Fibroblast of lung (primary cell): ENCODE measurements at regions not wholly inside any gene's neighbourhood (a gene's known extent, or its start where the extent isn't known, plus 50 kb on each side); places are given as distances from the start of the nearest gene placed in this dataset.

ENCODE experiments used
- DNase-seq, 2 donors: peaks; one replicate each; pipeline versions ENCODE4 v3.0.0 to v3.0.0-alpha.2; 2010; ENCODE audit warnings: low read depth in 2 of 2
- H2AFZ ChIP-seq: 2 replicates; pipeline ENCODE4 v1.5.1; 2012; ENCODE audit warnings: low read length, control low read depth, inconsistent platforms
- H3K27ac ChIP-seq: 2 replicates; pipeline ENCODE4 v1.5.1; 2011; ENCODE audit warnings: low read length, control low read depth; ENCODE audit not compliant: insufficient read depth
- H3K27me3 ChIP-seq: 2 replicates; pipeline ENCODE4 v1.5.1; 2011; ENCODE audit warnings: mild to moderate bottlenecking, low read length; ENCODE audit not compliant: control insufficient read depth, insufficient read depth
- H3K36me3 ChIP-seq: 2 replicates; pipeline ENCODE4 v1.5.1; 2011; ENCODE audit warnings: low read length; ENCODE audit not compliant: control insufficient read depth, insufficient read depth
- H3K4me1 ChIP-seq: 2 replicates; pipeline ENCODE4 v1.5.1; 2011; ENCODE audit warnings: low read length; ENCODE audit not compliant: control insufficient read depth, insufficient read depth; ENCODE audit errors: extremely low read depth
- H3K4me2 ChIP-seq: 2 replicates; pipeline ENCODE4 v1.5.1; 2011; ENCODE audit warnings: low read length, control low read depth; ENCODE audit not compliant: insufficient read depth; ENCODE audit errors: extremely low read depth
- H3K4me3 ChIP-seq, 4 experiments: fragments of 200-600 bp in 1 of 4; sonication (generic) in 1 of 4; replicated peaks in 1 of 4; 2 replicates each; pipeline ENCODE4 v1.5.1; 2011 to 2016; ENCODE audit warnings: low read length in 4 of 4, low read depth in 3 of 4, mild to moderate bottlenecking in 3 of 4, control low read depth in 2 of 4, inconsistent platforms in 1 of 4, mixed read lengths in 1 of 4; ENCODE audit not compliant: insufficient read depth in 1 of 4; ENCODE audit errors: control extremely low read depth in 1 of 4
- H3K79me2 ChIP-seq: 2 replicates; pipeline ENCODE4 v1.5.1; 2012; ENCODE audit warnings: mild to moderate bottlenecking, low read length, inconsistent platforms; ENCODE audit not compliant: control insufficient read depth, insufficient read depth
- H3K9ac ChIP-seq: 2 replicates; pipeline ENCODE4 v1.5.1; 2011; ENCODE audit warnings: mild to moderate bottlenecking, low read length, control low read depth; ENCODE audit not compliant: insufficient read depth
- H3K9me3 ChIP-seq: 2 replicates; pipeline ENCODE4 v1.5.1; 2012; ENCODE audit warnings: low read depth, low read length; ENCODE audit not compliant: control insufficient read depth, insufficient read depth
- H4K20me1 ChIP-seq: 2 replicates; pipeline ENCODE4 v1.5.1; 2011; ENCODE audit warnings: low read length; ENCODE audit not compliant: control insufficient read depth, insufficient read depth; ENCODE audit errors: extremely low read depth
- EZH2 ChIP-seq: IDR thresholded peaks from 2 replicates; pipeline ENCODE4 v1.5.1; 2012; ENCODE audit warnings: low read length, control low read depth, mild to moderate bottlenecking; ENCODE audit errors: missing control alignments
- TF ChIP-seq, protein P1 (sequence below), 2 donors: IDR thresholded peaks in 1 of 2; conservative IDR thresholded peaks in 1 of 2; 1 replicate in 1 of 2; 2 replicates in 1 of 2; pipeline ENCODE4 v1.5.1; 2011 to 2012; ENCODE audit warnings: low read length in 2 of 2, control low read depth in 1 of 2, inconsistent platforms in 1 of 2, low read depth in 1 of 2, mild to moderate bottlenecking in 1 of 2

DNA sequence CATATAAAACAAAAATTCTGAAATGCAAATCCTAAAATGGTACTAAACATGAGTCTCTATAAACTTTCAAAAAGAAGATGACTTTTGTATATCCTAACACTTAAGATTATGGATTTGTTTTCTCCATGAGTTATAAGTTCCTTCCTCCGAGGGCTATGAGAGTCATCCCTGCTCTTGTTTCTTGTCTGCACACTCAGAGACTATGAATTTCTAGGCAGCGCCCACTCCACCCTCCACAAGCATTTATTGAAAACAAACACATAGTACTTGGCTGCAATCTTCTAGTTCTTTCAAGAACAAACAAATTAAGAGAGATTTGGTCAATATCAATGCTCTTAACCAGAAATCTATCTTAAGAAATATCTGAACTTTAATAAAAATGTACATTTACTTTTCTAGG is 211.7 kb downstream of the DKK1 start:
- TF ChIP-seq, protein P1, sequence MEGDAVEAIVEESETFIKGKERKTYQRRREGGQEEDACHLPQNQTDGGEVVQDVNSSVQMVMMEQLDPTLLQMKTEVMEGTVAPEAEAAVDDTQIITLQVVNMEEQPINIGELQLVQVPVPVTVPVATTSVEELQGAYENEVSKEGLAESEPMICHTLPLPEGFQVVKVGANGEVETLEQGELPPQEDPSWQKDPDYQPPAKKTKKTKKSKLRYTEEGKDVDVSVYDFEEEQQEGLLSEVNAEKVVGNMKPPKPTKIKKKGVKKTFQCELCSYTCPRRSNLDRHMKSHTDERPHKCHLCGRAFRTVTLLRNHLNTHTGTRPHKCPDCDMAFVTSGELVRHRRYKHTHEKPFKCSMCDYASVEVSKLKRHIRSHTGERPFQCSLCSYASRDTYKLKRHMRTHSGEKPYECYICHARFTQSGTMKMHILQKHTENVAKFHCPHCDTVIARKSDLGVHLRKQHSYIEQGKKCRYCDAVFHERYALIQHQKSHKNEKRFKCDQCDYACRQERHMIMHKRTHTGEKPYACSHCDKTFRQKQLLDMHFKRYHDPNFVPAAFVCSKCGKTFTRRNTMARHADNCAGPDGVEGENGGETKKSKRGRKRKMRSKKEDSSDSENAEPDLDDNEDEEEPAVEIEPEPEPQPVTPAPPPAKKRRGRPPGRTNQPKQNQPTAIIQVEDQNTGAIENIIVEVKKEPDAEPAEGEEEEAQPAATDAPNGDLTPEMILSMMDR (conservative IDR thresholded peaks at IDR 0.05 in 1 of 2, IDR thresholded peaks at IDR 0.05 in 1 of 2; ENCODE audit: low read depth in 1 of 2, low read length in 2 of 2): no peak
- no peak for TF ChIP-seq EZH2
- Histone ChIP-seq H4K20me1 (no peaks in the 10 kb centered on the region), H3K4me2 (peak overlapping the region; percentile 48), H3K9me3 (no peaks in the 10 kb centered on the region), H3K79me2 (no peaks in the 10 kb centered on the region), H3K4me1 (peaks cover 8% of the 10 kb centered on the region), H2AFZ (no peak overlapping the region), H3K27me3 (no peaks in the 10 kb centered on the region), H3K9ac (no peak overlapping the region), H3K27ac (no peak overlapping the region), H3K4me3 (no peak overlapping the region), H3K36me3 (no peaks in the 10 kb centered on the region)
- peak; percentile 64 to 81 for DNase-seq

DNA sequence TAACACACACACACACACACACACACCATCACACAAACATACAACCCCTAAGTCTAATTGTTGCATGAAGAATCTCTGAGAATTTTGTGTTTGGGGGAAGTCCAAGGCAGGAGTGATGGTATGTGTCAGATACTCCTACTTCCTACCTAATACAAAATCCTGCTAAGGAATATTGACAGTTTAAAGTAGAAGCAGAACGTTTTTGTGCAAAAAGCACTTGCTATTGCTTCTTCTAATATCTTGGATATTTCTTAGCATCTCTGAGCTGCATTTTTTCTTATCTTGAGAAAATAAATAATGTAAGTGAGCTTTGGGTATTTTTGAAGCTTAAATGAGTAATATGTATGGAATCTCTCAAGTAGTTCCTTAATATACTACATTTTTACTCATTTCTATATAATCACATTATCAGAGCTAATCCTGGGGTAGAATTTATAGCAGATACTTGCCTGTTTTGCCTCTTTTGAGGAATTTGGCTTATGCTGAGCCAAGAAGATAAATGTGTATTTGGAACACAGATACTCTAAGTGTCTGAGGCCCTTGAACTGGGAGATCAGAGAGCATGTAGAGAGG is 212.3 kb downstream of the DKK1 start:
- no peaks in the 10 kb centered on the region for H3K27me3 ChIP-seq
- H3K9me3 ChIP-seq: no peaks in the 10 kb centered on the region
- no peaks in the 10 kb centered on the region for H4K20me1 ChIP-seq
- H2AFZ ChIP-seq: no peak overlapping the region
- H3K79me2 ChIP-seq: no peaks in the 10 kb centered on the region
- peak; percentile 55 to 62 for DNase-seq
- peak overlapping the region; percentile 48 for H3K4me2 ChIP-seq
- no peak overlapping the region for H3K9ac ChIP-seq
- H3K27ac ChIP-seq: no peak overlapping the region
- H3K36me3 ChIP-seq: no peaks in the 10 kb centered on the region
- no peak overlapping the region for H3K4me3 ChIP-seq
- TF ChIP-seq, protein P1 (conservative IDR thresholded peaks at IDR 0.05 in 1 of 2, IDR thresholded peaks at IDR 0.05 in 1 of 2; ENCODE audit: low read depth in 1 of 2, low read length in 2 of 2): no peak
- TF ChIP-seq EZH2: no peak
- H3K4me1 ChIP-seq: peaks cover 8% of the 10 kb centered on the region

DNA sequence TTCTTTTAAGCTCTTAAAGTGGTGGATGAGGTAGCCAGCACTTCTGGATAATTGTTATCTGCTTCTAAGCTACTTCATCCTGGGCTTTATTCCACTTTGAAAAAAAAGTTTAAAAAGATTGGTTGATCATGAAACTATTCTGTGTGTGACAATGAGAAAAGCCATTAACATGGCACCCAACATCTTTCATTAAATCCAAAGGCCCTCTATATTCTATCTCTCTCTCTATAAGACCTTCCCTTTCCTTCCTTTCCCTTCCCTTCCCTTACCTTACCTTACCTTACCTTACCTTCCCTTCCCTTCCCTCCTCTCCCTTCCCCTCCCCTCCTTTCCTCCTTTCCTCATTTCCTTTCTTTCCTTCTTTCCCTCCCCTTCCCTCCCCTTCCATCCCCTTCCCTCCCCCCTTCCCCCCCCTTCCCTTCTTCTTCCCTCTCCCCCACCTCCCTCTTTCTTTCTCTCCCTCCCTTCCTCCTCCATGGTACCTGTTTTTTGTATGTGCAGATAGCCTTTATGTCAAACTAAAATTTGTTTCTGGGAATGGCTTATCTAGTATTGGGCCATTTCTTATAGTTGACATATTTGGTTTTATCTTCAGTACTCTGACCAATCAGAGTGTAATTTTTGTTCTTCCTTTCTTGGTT is 218.7 kb downstream of the DKK1 start:
- Histone ChIP-seq H3K4me2 (no peak overlapping the region), H3K27ac (no peak overlapping the region), H3K79me2 (no peaks in the 10 kb centered on the region), H3K9me3 (no peaks in the 10 kb centered on the region), H2AFZ (no peak overlapping the region), H3K4me3 (no peak overlapping the region), H3K9ac (no peak overlapping the region), H3K36me3 (no peaks in the 10 kb centered on the region), H3K4me1 (no peaks in the 10 kb centered on the region), H4K20me1 (no peaks in the 10 kb centered on the region), H3K27me3 (no peaks in the 10 kb centered on the region)
- no peak for DNase-seq
- no peak for TF ChIP-seq EZH2
- TF ChIP-seq, protein P1 (conservative IDR thresholded peaks at IDR 0.05 in 1 of 2, IDR thresholded peaks at IDR 0.05 in 1 of 2; ENCODE audit: low read depth in 1 of 2, low read length in 2 of 2): no peak
